ENCODE measurements at regions not wholly inside any gene's neighbourhood (a gene's known extent, or its start where the extent isn't known, plus 50 kb on each side); places are given as distances from the start of the nearest gene placed in this dataset.

DNA sequence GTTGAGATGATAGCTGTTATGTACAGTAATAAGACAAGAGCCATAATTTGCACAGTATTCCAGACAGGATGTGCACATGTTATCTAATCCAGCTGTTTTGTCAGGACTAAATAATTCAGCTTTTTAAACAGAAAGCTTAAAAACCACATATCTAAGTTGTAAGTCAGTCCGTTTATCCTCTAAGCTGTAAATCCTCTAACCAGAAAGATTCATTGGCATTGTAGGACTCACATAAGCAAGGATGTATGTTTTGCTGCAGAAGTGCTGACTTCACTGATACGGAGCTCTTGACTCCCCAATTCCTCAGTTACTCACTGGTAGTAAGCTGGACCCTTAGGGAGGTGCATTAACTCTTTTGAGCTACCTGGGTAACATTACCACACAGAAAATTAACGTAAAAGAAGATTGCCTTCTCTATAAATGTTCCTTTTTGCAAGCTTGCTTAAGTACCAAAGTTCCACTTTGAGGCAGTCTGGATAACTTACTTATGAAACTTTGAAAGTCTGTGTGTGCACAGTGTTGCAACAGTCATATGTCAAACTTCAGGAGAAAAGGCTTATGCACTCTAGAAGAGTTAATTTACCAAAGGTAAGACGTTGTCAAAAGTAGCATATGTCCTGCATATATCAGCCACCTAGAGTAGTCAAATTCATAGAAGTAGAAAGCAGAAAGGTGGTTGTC lies 58.3 kb upstream of the MAGEB2 start:
- H2AFZ ChIP-seq (ENCODE audit: low read length, unreplicated experiment), result no peak overlapping the region
- no peak overlapping the region for H3K27ac ChIP-seq (ENCODE audit: low read depth, low read length)
- H3K4me1 ChIP-seq (ENCODE audit: control insufficient read depth, insufficient read depth, low read length, unreplicated experiment), result no peaks in the 10 kb centered on the region
- no peaks in the 10 kb centered on the region for H3K27me3 ChIP-seq (ENCODE audit: insufficient read depth, low read length)
- H3K4me3 ChIP-seq (ENCODE audit: low read depth, low read length), result no peak overlapping the region
- no peaks in the 10 kb centered on the region for H3K79me2 ChIP-seq (ENCODE audit: control insufficient read depth, insufficient read depth, low read length, unreplicated experiment)
- H3K36me3 ChIP-seq (ENCODE audit: insufficient read depth, low read length), result no peaks in the 10 kb centered on the region

DNA sequence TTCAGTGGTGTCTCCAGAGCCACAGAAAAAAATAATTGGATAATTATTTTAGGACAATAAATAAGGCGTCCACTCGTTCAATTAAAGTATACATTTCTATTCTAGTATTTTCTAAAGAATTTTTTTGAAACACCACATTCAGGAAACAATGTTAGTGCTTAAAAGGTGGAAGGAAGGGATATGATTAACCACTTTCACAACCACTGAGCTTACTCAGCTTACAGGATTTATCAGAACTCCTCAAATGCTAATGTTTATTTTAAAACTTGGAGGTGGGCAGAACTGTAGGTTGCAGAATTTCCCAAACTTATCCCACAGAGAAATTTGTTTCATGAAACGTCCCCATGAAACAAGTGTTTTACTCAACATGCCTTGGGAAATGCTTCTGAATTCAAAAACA lies 54.3 kb upstream of the MAGEB2 start:
- H3K27ac ChIP-seq (ENCODE audit: low read depth, low read length), result no peak overlapping the region
- no peak overlapping the region for H3K4me3 ChIP-seq (ENCODE audit: low read depth, low read length)
- no peaks in the 10 kb centered on the region for H3K79me2 ChIP-seq (ENCODE audit: control insufficient read depth, insufficient read depth, low read length, unreplicated experiment)
- H3K27me3 ChIP-seq (ENCODE audit: insufficient read depth, low read length), result no peaks in the 10 kb centered on the region
- H3K36me3 ChIP-seq (ENCODE audit: insufficient read depth, low read length), result no peaks in the 10 kb centered on the region
- H3K4me1 ChIP-seq (ENCODE audit: control insufficient read depth, insufficient read depth, low read length, unreplicated experiment), result no peaks in the 10 kb centered on the region
- H2AFZ ChIP-seq (ENCODE audit: low read length, unreplicated experiment), result no peak overlapping the region

Data from ACC112 (cell line).